Lower leg skin (tissue), 4 donors: ENCODE measurements at regions not wholly inside any gene's neighbourhood (a gene's known extent, or its start where the extent isn't known, plus 50 kb on each side); places are given as distances from the start of the nearest gene placed in this dataset.
"Not testable (repeated sequence)": the region's sequence is repeated elsewhere in the genome, so short reads cannot be mapped to it uniquely, and the experiment has no call there.

Experiments used
- DNase-seq, 2 donors: peaks; one replicate each; pipeline ENCODE4 v3.0.0-alpha.2; 2019; ENCODE audit warnings: low spot score in 2 of 2
- H3K4me3 ChIP-seq: fragments of 200-600 bp; sonication (generic); 2 replicates; pipeline ENCODE4 v1.5.1; 2017; ENCODE audit warnings: mild to moderate bottlenecking, low read depth; ENCODE audit not compliant: poor library complexity, severe bottlenecking
- CTCF ChIP-seq, 3 donors: fragments of 450-650 bp; IDR thresholded peaks; one replicate each; pipeline ENCODE4 v1.5.1; 2016; ENCODE audit warnings: antibody characterized with exemption in 3 of 3, mild to moderate bottlenecking in 3 of 3, moderate library complexity in 2 of 3
- POLR2A ChIP-seq, 2 donors: fragments of 450-650 bp; IDR thresholded peaks; one replicate each; pipeline ENCODE4 v1.6.1; 2016 to 2017; ENCODE audit warnings: antibody characterized with exemption in 2 of 2, mild to moderate bottlenecking in 1 of 2, moderate library complexity in 1 of 2
- WGBS, 2 donors: methylation state at CpG; one replicate each; pipeline ENCODE4 v1.1.5; 2018; 5-methylcytosine and 5-hydroxymethylcytosine counted together
- intact Hi-C: fragments of 100-400 bp; cut with DNase I; formaldehyde crosslinking; loops from one replicate; pipeline ENCODE4 v1.15.0; 2023; ENCODE audit warnings: low total_unique reads

- DNase-seq = no peak
- TF ChIP-seq CTCF (IDR thresholded peaks at IDR 0.05) (no peak), POLR2A (IDR thresholded peaks at IDR 0.05) (no peak)
- no peak overlapping the region for H3K4me3 ChIP-seq
- intact Hi-C loops = no loop called here
- WGBS, 2 donors = 68 to 73% methylated on average over 9 of the region's 9 CpGs
Measured at GRCh38 chr11:115613986-115614632, 109.9 kb upstream of the CADM1 start.

- no peak for DNase-seq
- TF ChIP-seq POLR2A (IDR thresholded peaks at IDR 0.05) = no peak
- TF ChIP-seq CTCF (IDR thresholded peaks at IDR 0.05) = no peak
- WGBS, 2 donors = 64 to 67% methylated on average over 3 of the region's 3 CpGs
- intact Hi-C loops = no loop called here
- no peak overlapping the region for H3K4me3 ChIP-seq
Measured at GRCh38 chr11:115613004-115613403, 108.8 kb upstream of the CADM1 start.

- WGBS, 2 donors = 88 to 89% methylated on average over 9 of the region's 9 CpGs
- H3K4me3 ChIP-seq = no peak overlapping the region
- intact Hi-C loops = no loop called here
- DNase-seq = no peak
- TF ChIP-seq POLR2A (IDR thresholded peaks at IDR 0.05) = no peak
- TF ChIP-seq CTCF (IDR thresholded peaks at IDR 0.05) = no peak
Measured at GRCh38 chr11:115612046-115612730, 108.0 kb upstream of the CADM1 start.

GRCh38 chr11:115611343-115611742 lies 107.1 kb upstream of the CADM1 start:
- 83% methylated on average over 6 of the region's 6 CpGs for WGBS, 2 donors

GRCh38 chr11:115610908-115611307 lies 106.7 kb upstream of the CADM1 start:
- intact Hi-C loops = no loop called here
- no peak overlapping the region for H3K4me3 ChIP-seq
- 90 to 95% methylated on average over 3 of the region's 3 CpGs for WGBS, 2 donors
- no peak for TF ChIP-seq CTCF (IDR thresholded peaks at IDR 0.05)
- DNase-seq = no peak

More at GRCh38 chr11:115611343-115611742, 107.1 kb upstream of the CADM1 start:
- TF ChIP-seq POLR2A (IDR thresholded peaks at IDR 0.05) (no peak), CTCF (IDR thresholded peaks at IDR 0.05) (no peak)
- no peak for DNase-seq
- intact Hi-C loops = no loop called here
- no peak overlapping the region for H3K4me3 ChIP-seq

- 95% methylated on average over 1 of the region's 1 CpG for WGBS, 2 donors
- intact Hi-C loops, H3K4me3 ChIP-seq, DNase-seq: not testable (repeated sequence)
Measured at GRCh38 chr11:115610234-115610633, 106.0 kb upstream of the CADM1 start.
